H1 (cell line): ENCODE measurements at regions not wholly inside any gene's neighbourhood (a gene's known extent, or its start where the extent isn't known, plus 50 kb on each side); places are given as distances from the start of the nearest gene placed in this dataset.

Experiments
- CTCF ChIA-PET: fragments of 300-600 bp; sonication (Branson Sonifier 250); formaldehyde crosslinking; loops from one replicate; lab custom pipeline; 2021; ENCODE audit not compliant: partially characterized antibody; lab: Charles Lee
- POLR2A ChIA-PET: fragments of 300-600 bp; sonication (Branson Sonifier 250); formaldehyde crosslinking; loops from one replicate; lab custom pipeline; 2021; ENCODE audit warnings: inconsistent platforms; ENCODE audit not compliant: partially characterized antibody; lab: Charles Lee
- DNase-seq, 2 experiments: peaks; one replicate each; pipeline versions ENCODE4 v3.0.0 to v3.0.0-alpha.2; 2010 to 2022; ENCODE audit warnings: low spot score in 2 of 2, low read depth in 1 of 2, mixed read lengths in 1 of 2
- FAIRE-seq: peaks from 2 replicates; lab custom pipeline; 2011; peaks lifted over from hg19 to GRCh38; lab: Jason Lieb, UNC
- H2AFZ ChIP-seq: 2 replicates; pipeline ENCODE4 v1.8.1; 2012; ENCODE audit warnings: low read length, inconsistent platforms
- H2AK5ac ChIP-seq: 2 replicates; pipeline ENCODE4 v1.6.1; 2013; ENCODE audit warnings: low read depth, low read length
- H2BK120ac ChIP-seq: replicated peaks from 2 replicates; pipeline ENCODE3; 2013; ENCODE audit warnings: low read depth, low read length, inconsistent platforms
- H2BK12ac ChIP-seq: 2 replicates; pipeline ENCODE4 v1.6.1; 2013; ENCODE audit warnings: low read depth, low read length
- H2BK15ac ChIP-seq: 2 replicates; pipeline ENCODE4 v1.6.1; 2013; ENCODE audit warnings: low read length
- H2BK20ac ChIP-seq: 2 replicates; pipeline ENCODE4 v1.6.1; 2013; ENCODE audit warnings: low read length
- H2BK5ac ChIP-seq: 2 replicates; pipeline ENCODE4 v1.6.1; 2013; ENCODE audit warnings: low read depth, low read length
- H3K14ac ChIP-seq: 2 replicates; pipeline ENCODE4 v1.6.1; 2013; ENCODE audit warnings: inconsistent platforms; ENCODE audit not compliant: insufficient read length
- H3K18ac ChIP-seq: 2 replicates; pipeline ENCODE4 v1.6.1; 2013; ENCODE audit warnings: low read length; ENCODE audit errors: extremely low read depth
- H3K23ac ChIP-seq: 2 replicates; pipeline ENCODE4 v1.6.1; 2013; ENCODE audit warnings: inconsistent platforms; ENCODE audit not compliant: insufficient read length
- H3K23me2 ChIP-seq: 2 replicates; pipeline ENCODE4 v1.6.1; 2013; ENCODE audit warnings: low read depth, low read length
- H3K27ac ChIP-seq: 2 replicates; pipeline ENCODE4 v1.6.1; 2011; ENCODE audit warnings: low read depth, low read length, inconsistent platforms
- H3K27me3 ChIP-seq, 4 experiments: replicated peaks in 1 of 4; 1 replicate in 1 of 4; 2 replicates in 3 of 4; pipeline versions ENCODE4 v1.6.1 to v1.8.1; 2011 to 2013; ENCODE audit warnings: low read length in 3 of 4, mild to moderate bottlenecking in 3 of 4, inconsistent platforms in 2 of 4, mixed read lengths in 2 of 4, moderate library complexity in 1 of 4; ENCODE audit not compliant: control insufficient read depth in 3 of 4, insufficient read depth in 3 of 4; ENCODE audit errors: extremely low read depth in 1 of 4
- H3K36me3 ChIP-seq, 4 experiments: 2 replicates each; pipeline versions ENCODE4 v1.6.1 to v1.8.1; 2011 to 2013; ENCODE audit warnings: mild to moderate bottlenecking in 4 of 4, low read length in 3 of 4, moderate library complexity in 2 of 4, control low read depth in 1 of 4, inconsistent platforms in 1 of 4; ENCODE audit not compliant: insufficient read depth in 4 of 4, control insufficient read depth in 2 of 4
- H3K4ac ChIP-seq: replicated peaks from 2 replicates; pipeline ENCODE3; 2013; ENCODE audit warnings: low read length, low read depth, mixed read lengths, inconsistent platforms; ENCODE audit not compliant: insufficient read length
- H3K4me1 ChIP-seq, 4 experiments: replicated peaks in 1 of 4; 1 replicate in 1 of 4; 2 replicates in 3 of 4; pipeline versions ENCODE4 v1.6.1 to v1.8.1; 2011 to 2013; ENCODE audit warnings: low read length in 3 of 4, inconsistent platforms in 2 of 4, mixed read lengths in 1 of 4; ENCODE audit not compliant: insufficient read depth in 4 of 4, control insufficient read depth in 3 of 4
- H3K4me2 ChIP-seq, 2 experiments: 2 replicates each; pipeline versions ENCODE4 v1.6.1 to v1.8.1; 2011 to 2013; ENCODE audit warnings: low read depth in 2 of 2, low read length in 2 of 2, control low read depth in 1 of 2, inconsistent platforms in 1 of 2, mild to moderate bottlenecking in 1 of 2; ENCODE audit not compliant: insufficient read depth in 1 of 2
- H3K4me3 ChIP-seq, 4 experiments: fragments of 200-600, 300-600 bp in 1 of 4; sonication (generic), shearing (Covaris generic), sonication (Bioruptor Twin) in 1 of 4; 2 replicates each; pipeline versions ENCODE4 v1.5.1 to v1.8.1; 2011 to 2016; ENCODE audit warnings: low read length in 4 of 4, low read depth in 3 of 4, control low read depth in 2 of 4, inconsistent platforms in 2 of 4, mild to moderate bottlenecking in 2 of 4, mixed read lengths in 1 of 4, moderate library complexity in 1 of 4; ENCODE audit not compliant: insufficient read depth in 2 of 4; ENCODE audit errors: extremely low read depth in 1 of 4
- H3K56ac ChIP-seq: replicated peaks from 2 replicates; pipeline ENCODE3; 2013; ENCODE audit warnings: low read depth, mild to moderate bottlenecking, mixed read lengths, low read length, inconsistent platforms; ENCODE audit not compliant: insufficient read length
- H3K79me1 ChIP-seq: 2 replicates; pipeline ENCODE4 v1.6.1; 2013; ENCODE audit warnings: low read depth, low read length, control low read depth
- H3K79me2 ChIP-seq, 2 experiments: 2 replicates each; pipeline versions ENCODE4 v1.6.1 to v1.8.1; 2012 to 2013; ENCODE audit warnings: low read length in 2 of 2, mild to moderate bottlenecking in 2 of 2, inconsistent platforms in 1 of 2; ENCODE audit not compliant: insufficient read depth in 2 of 2, control insufficient read depth in 1 of 2
- H3K9ac ChIP-seq, 4 experiments: replicated peaks in 1 of 4; 1 replicate in 1 of 4; 2 replicates in 3 of 4; pipeline versions ENCODE4 v1.6.1 to v1.8.1; 2011 to 2013; ENCODE audit warnings: low read depth in 3 of 4, low read length in 3 of 4, control low read depth in 2 of 4, mild to moderate bottlenecking in 2 of 4, moderate library complexity in 2 of 4, inconsistent platforms in 1 of 4; ENCODE audit errors: extremely low read depth in 1 of 4
- H3K9me3 ChIP-seq, 2 experiments: 2 replicates each; pipeline versions ENCODE4 v1.6.1 to v1.8.1; 2012 to 2013; ENCODE audit warnings: mild to moderate bottlenecking in 2 of 2, moderate library complexity in 2 of 2, control low read depth in 1 of 2, inconsistent platforms in 1 of 2, low read depth in 1 of 2, low read length in 1 of 2, mixed read lengths in 1 of 2; ENCODE audit not compliant: insufficient read depth in 2 of 2
- H4K20me1 ChIP-seq, 2 experiments: replicated peaks in 1 of 2; 2 replicates each; pipeline versions ENCODE3 to v1.8.1; 2011 to 2013; ENCODE audit warnings: inconsistent platforms in 2 of 2, low read length in 2 of 2, mild to moderate bottlenecking in 1 of 2; ENCODE audit not compliant: insufficient read depth in 2 of 2, control insufficient read depth in 1 of 2
- H4K5ac ChIP-seq: 2 replicates; pipeline ENCODE4 v1.6.1; 2013; ENCODE audit warnings: low read length, low read depth, mixed read lengths, inconsistent platforms; ENCODE audit not compliant: insufficient read length
- H4K8ac ChIP-seq: 2 replicates; pipeline ENCODE4 v1.8.0; 2013; ENCODE audit warnings: mild to moderate bottlenecking, moderate library complexity, low read length, inconsistent platforms; ENCODE audit not compliant: insufficient read depth; ENCODE audit errors: extremely low read depth
- H4K91ac ChIP-seq: replicated peaks from 2 replicates; pipeline ENCODE3; 2013; ENCODE audit warnings: low read length, mixed read lengths, inconsistent platforms; ENCODE audit not compliant: insufficient read length
- BCL11A ChIP-seq, 2 experiments: IDR thresholded peaks; one replicate each; pipeline ENCODE4 v1.6.1; 2011; ENCODE audit warnings: low read depth in 2 of 2, low read length in 2 of 2, mild to moderate bottlenecking in 2 of 2
- BRCA1 ChIP-seq: IDR thresholded peaks from 2 replicates; pipeline ENCODE4 v1.6.1; 2012; ENCODE audit warnings: low read depth, low read length, improper control_type of control experiment
- CTBP2 ChIP-seq: IDR thresholded peaks from 2 replicates; pipeline ENCODE4 v1.7.0; 2011; ENCODE audit warnings: borderline replicate concordance, mild to moderate bottlenecking, moderate library complexity, mixed read lengths, low read length; ENCODE audit not compliant: insufficient read depth, insufficient read length
- EGR1 ChIP-seq: IDR thresholded peaks from 2 replicates; pipeline ENCODE4 v1.6.1; 2011; ENCODE audit warnings: low read depth, low read length, borderline replicate concordance
- PHF8 ChIP-seq: fragments of 200-600 bp; sonication (generic); conservative IDR thresholded peaks from 2 replicates; pipeline ENCODE4 v1.7.1; 2012; ENCODE audit warnings: low read depth, mild to moderate bottlenecking, inconsistent platforms, low read length, moderate library complexity
- RAD21 ChIP-seq, 2 experiments: IDR thresholded peaks in 1 of 2; conservative IDR thresholded peaks in 1 of 2; 2 replicates each; pipeline ENCODE4 v1.6.1; 2011; ENCODE audit warnings: low read depth in 2 of 2, low read length in 2 of 2, improper control_type of control experiment in 1 of 2, inconsistent platforms in 1 of 2, mild to moderate bottlenecking in 1 of 2, moderate library complexity in 1 of 2
- WGBS, 2 experiments: shearing (Covaris generic) in 1 of 2; methylation state at CpG; one replicate each; pipeline versions ENCODE4 v1.1.6 to v1.1.7; 2013 to 2015; ENCODE audit warnings: low lambda C conversion rate in 2 of 2, mixed read lengths in 2 of 2, inconsistent platforms in 1 of 2, low coverage in 1 of 2, missing lambda C conversion rate in 1 of 2; ENCODE audit not compliant: insufficient replicate concordance in 2 of 2, insufficient coverage in 1 of 2, insufficient read length in 1 of 2; ENCODE audit errors: extremely low coverage in 1 of 2, missing lambda C conversion rate in 1 of 2; 5-methylcytosine and 5-hydroxymethylcytosine counted together

GRCh38 chr4:107219681-107220080 lies 183.6 kb upstream of the DKK2 start:
- Histone ChIP-seq H4K91ac (no peak overlapping the region), H3K36me3 (no peaks in the 10 kb centered on the region), H4K8ac (no peak overlapping the region), H3K56ac (no peak overlapping the region), H3K4me1 (no peaks in the 10 kb centered on the region), H4K20me1 (no peaks in the 10 kb centered on the region), H2BK20ac (no peak overlapping the region), H3K9me3 (no peaks in the 10 kb centered on the region), H3K23ac (no peak overlapping the region), H3K4me2 (no peak overlapping the region), H2AK5ac (no peak overlapping the region), H2BK5ac (no peak overlapping the region), H3K27me3 (no peaks in the 10 kb centered on the region), H2BK120ac (no peak overlapping the region), H2AFZ (no peak overlapping the region), H2BK12ac (no peak overlapping the region), H3K4ac (no peak overlapping the region), H2BK15ac (no peak overlapping the region), H3K14ac (no peak overlapping the region), H3K79me1 (no peaks in the 10 kb centered on the region), H3K4me3 (no peak overlapping the region), H4K5ac (no peak overlapping the region), H3K79me2 (no peaks in the 10 kb centered on the region), H3K27ac (no peak overlapping the region), H3K18ac (no peak overlapping the region), H3K9ac (no peak overlapping the region), H3K23me2 (no peaks in the 10 kb centered on the region)
- DNase-seq, result no peak
- TF ChIP-seq BRCA1 (no peak), PHF8 (no peak), EGR1 (no peak), BCL11A (IDR thresholded peaks at IDR 0.05; ENCODE audit: low read depth in 2 of 2, low read length in 2 of 2) (no peak), CTBP2 (no peak), RAD21 (IDR thresholded peaks at IDR 0.05 in 1 of 2, conservative IDR thresholded peaks at IDR 0.05 in 1 of 2; ENCODE audit: low read depth in 2 of 2, low read length in 2 of 2) (no peak)
- no peak for FAIRE-seq
- ChIA-PET POLR2A (no interaction called here), CTCF (no interaction called here)
- WGBS, 2 experiments, result 94% methylated on average over 1 of the region's 1 CpG; no CpG with 5 or more reads in 1 of the 2 experiments
